Transverse colon (tissue), 3 donors: ENCODE measurements at regions not wholly inside any gene's neighbourhood (a gene's known extent, or its start where the extent isn't known, plus 50 kb on each side); places are given as distances from the start of the nearest gene placed in this dataset.

Experiments
- CTCF ChIP-seq, 5 experiments: fragments of 200-600 bp in 3 of 5; fragments of 450-650 bp in 2 of 5; sonication (generic) in 3 of 5; IDR thresholded peaks; 1 replicate in 2 of 5; 2 replicates in 3 of 5; pipeline ENCODE4 v1.5.1; 2016 to 2017; ENCODE audit warnings: antibody characterized with exemption in 5 of 5, inconsistent platforms in 3 of 5, mild to moderate bottlenecking in 2 of 5, moderate library complexity in 1 of 5
- EP300 ChIP-seq: sonication (generic); formaldehyde crosslinking; IDR thresholded peaks from one replicate; pipeline ENCODE4 v1.6.1; 2017; ENCODE audit warnings: antibody characterized with exemption, low read depth
- POLR2A ChIP-seq: fragments of 450-650 bp; IDR thresholded peaks from one replicate; pipeline ENCODE4 v1.6.1; 2016; ENCODE audit warnings: antibody characterized with exemption, mild to moderate bottlenecking, moderate library complexity

GRCh38 chr17:51353296-51353695, 93.0 kb downstream of the UTP18 start:
- no peak for TF ChIP-seq CTCF (IDR thresholded peaks at IDR 0.05)
- TF ChIP-seq POLR2A = no peak
- TF ChIP-seq EP300 = no peak
